OCI-LY1 (cell line): ENCODE measurements at regions not wholly inside any gene's neighbourhood (a gene's known extent, or its start where the extent isn't known, plus 50 kb on each side); places are given as distances from the start of the nearest gene placed in this dataset.

ENCODE experiments used
- CTCF ChIP-seq: fragments of 200-600 bp; sonication (generic), shearing (Covaris generic); IDR thresholded peaks from 2 replicates; pipeline ENCODE4 v1.5.1; 2017; ENCODE audit warnings: mild to moderate bottlenecking, antibody characterized with exemption, low read length, moderate library complexity, mixed read lengths
- EZH2 ChIP-seq: fragments of 200-600 bp; sonication (generic), shearing (Covaris generic); IDR thresholded peaks from 2 replicates; pipeline ENCODE4 v1.8.0; 2017; ENCODE audit warnings: borderline replicate concordance, mixed run types, mild to moderate bottlenecking, antibody characterized with exemption, low read length, moderate library complexity, mixed read lengths

GRCh38 chr17:79444198-79444597, 166.7 kb downstream of the RBFOX3 start:
- TF ChIP-seq CTCF (no peak), EZH2 (no peak)
